Stimulated activated CD4-positive, alpha-beta T cell treated with anti-CD3 and anti-CD28 coated beads, Interleukin-4, amount 100 ng/mL, for 1 hour (primary cell): ENCODE measurements at regions not wholly inside any gene's neighbourhood (a gene's known extent, or its start where the extent isn't known, plus 50 kb on each side); places are given as distances from the start of the nearest gene placed in this dataset.

Source experiments
- DNase-seq: peaks from one replicate; pipeline ENCODE4 v3.0.0-alpha.2; 2020

DNA sequence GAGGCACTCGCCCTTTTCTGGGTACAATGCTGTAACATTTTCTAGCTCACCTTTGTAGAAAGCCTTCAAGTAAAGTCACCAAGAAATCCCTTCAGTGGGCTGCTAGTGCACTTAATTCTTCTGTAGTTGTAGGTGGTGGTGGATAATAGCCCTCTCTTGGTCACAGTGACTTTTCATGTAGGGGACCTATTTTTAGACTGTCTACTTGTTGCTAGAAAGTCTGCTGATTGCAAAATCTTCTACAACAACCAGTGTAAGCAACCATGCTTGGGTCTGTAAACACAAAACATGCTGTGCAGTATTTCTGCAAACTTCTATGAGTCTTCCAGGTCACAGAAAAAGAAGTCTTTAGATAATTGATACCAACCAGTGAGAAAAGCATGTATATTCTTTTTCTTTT, 55.6 kb downstream of the PBDC1 start:
- DNase-seq: no peak

DNA sequence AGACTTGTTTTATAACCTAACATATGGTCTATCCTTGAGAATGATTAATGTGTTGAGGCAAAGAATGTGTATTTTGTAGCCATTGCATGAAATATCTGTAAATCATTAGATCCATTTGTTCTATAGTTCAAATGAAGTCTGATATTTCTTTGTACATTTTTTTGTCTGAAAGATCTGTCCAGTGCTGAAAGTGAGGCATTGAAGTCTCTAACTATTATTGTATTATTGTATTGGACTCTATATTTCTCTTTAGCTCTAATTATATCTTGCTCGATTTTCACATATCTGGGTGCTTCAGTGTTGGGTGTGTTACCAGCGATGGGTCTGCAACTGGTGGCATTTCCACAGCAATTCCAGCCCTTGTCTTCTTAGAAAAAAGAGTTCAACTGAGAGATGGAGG, 76.0 kb downstream of the PBDC1 start:
- no peak for DNase-seq

DNA sequence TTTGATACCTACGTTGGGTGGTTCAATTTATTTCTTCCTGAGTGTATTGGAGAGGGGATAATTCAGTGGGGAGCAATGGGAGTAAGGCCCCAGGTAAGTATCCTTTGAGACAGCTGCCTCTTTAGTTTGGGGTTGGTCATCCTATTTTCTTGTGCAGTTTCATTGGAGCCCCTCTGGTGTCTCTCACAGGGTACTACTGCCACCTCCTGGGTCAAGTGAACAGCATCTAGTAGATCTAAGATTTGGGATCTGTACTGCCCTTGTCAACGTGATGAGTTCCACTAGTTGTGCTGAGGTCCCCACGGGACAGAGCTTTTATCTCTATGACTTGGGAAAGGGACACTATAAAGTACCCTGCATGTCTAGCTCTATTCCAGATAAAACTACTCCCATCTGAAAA, 80.6 kb downstream of the PBDC1 start:
- DNase-seq: peak; percentile 11

DNA sequence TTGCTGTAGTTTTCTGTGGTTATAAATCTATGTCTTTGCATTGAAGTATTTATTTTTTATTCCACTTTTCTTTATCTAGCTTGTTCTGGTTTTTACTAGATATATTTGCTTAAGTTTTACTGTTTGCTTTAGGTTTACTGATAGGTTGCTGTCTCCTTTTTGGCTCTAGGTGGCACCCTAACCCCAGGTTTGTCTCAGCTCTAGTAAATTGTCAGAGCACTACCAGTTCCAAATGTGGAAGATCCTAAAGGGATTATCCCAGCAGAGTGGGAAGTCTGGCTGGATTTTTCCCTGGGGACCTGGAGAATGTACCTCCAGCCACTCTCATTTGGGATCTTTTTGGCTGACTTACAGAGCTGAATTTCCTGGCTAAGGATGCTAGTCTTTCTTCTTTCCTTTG, 106.1 kb downstream of the PBDC1 start:
- DNase-seq: peak; percentile 19
